OCI-LY7 (cell line): ENCODE measurements at regions not wholly inside any gene's neighbourhood (a gene's known extent, or its start where the extent isn't known, plus 50 kb on each side); places are given as distances from the start of the nearest gene placed in this dataset.

Experiments
- CTCF ChIP-seq: fragments of 200-600 bp; sonication (generic); conservative IDR thresholded peaks from 2 replicates; pipeline ENCODE4 v1.5.1; 2014; ENCODE audit warnings: mild to moderate bottlenecking, antibody characterized with exemption, low read length, moderate library complexity, mixed read lengths
- EZH2phosphoT487 ChIP-seq: fragments of 200-600 bp; sonication (generic); IDR thresholded peaks from 2 replicates; pipeline ENCODE4 v1.6.1; 2018; ENCODE audit warnings: low read depth, borderline replicate concordance, mild to moderate bottlenecking, mixed run types, antibody characterized with exemption, low read length, moderate library complexity, mixed read lengths

GRCh38 chr4:167838686-167839085 lies 253.7 kb upstream of the ANXA10 start:
- no peak for TF ChIP-seq CTCF
- TF ChIP-seq EZH2phosphoT487: no peak
